Ovary (tissue), 3 donors: ENCODE measurements at regions not wholly inside any gene's neighbourhood (a gene's known extent, or its start where the extent isn't known, plus 50 kb on each side); places are given as distances from the start of the nearest gene placed in this dataset.

Experiments used
- POLR2A ChIP-seq: fragments of 450-650 bp; IDR thresholded peaks from one replicate; pipeline ENCODE4 v1.6.1; 2017; ENCODE audit warnings: antibody characterized with exemption, mild to moderate bottlenecking, moderate library complexity
- TF ChIP-seq, protein P1 (sequence below), 3 donors: fragments of 450-650 bp in 2 of 3; fragments of 200-600 bp in 1 of 3; IDR thresholded peaks; one replicate each; pipeline versions ENCODE4 v1.5.1 to v1.8.0; 2016 to 2022; ENCODE audit warnings: antibody characterized with exemption in 3 of 3, mild to moderate bottlenecking in 1 of 3
- donor health status: DM: no; HTN: no; CAD: no.

DNA sequence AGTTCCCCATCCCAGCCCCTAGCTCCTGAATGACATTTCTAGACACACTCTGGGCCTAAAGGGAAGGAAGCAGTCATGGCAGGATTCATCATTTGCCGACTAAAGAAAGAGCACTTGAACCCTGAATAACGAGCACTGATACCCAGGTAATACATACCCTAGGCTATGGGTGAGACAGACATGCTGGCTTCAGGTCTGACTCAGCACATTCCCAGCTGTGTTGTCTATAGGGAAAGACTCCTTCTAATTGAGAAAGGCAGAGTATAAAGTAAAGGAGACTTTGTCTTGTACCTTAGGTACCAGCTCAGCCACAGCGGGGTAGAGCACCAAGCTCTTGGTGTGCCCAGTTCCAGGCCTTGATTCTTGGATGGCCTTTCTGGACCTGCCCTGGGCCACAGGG is 870.5 kb downstream of the PDCD6IP start:
- TF ChIP-seq, protein P1, sequence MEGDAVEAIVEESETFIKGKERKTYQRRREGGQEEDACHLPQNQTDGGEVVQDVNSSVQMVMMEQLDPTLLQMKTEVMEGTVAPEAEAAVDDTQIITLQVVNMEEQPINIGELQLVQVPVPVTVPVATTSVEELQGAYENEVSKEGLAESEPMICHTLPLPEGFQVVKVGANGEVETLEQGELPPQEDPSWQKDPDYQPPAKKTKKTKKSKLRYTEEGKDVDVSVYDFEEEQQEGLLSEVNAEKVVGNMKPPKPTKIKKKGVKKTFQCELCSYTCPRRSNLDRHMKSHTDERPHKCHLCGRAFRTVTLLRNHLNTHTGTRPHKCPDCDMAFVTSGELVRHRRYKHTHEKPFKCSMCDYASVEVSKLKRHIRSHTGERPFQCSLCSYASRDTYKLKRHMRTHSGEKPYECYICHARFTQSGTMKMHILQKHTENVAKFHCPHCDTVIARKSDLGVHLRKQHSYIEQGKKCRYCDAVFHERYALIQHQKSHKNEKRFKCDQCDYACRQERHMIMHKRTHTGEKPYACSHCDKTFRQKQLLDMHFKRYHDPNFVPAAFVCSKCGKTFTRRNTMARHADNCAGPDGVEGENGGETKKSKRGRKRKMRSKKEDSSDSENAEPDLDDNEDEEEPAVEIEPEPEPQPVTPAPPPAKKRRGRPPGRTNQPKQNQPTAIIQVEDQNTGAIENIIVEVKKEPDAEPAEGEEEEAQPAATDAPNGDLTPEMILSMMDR (IDR thresholded peaks at IDR 0.05): no peak
- TF ChIP-seq POLR2A: no peak
